Heart right ventricle (tissue), 16 donors: ENCODE measurements at regions not wholly inside any gene's neighbourhood (a gene's known extent, or its start where the extent isn't known, plus 50 kb on each side); places are given as distances from the start of the nearest gene placed in this dataset.

Experiments
- ATAC-seq, 8 donors: fragments of 200-7000 bp; cut with Tn5 transposase; one replicate each; pipeline ENCODE4 v1.9.1; 2020; ENCODE audit warnings: mild to moderate bottlenecking in 8 of 8, moderate library complexity in 8 of 8, moderate number of reproducible peaks in 1 of 8
- DNase-seq, 2 donors: peaks; one replicate each; pipeline ENCODE4 v3.0.0-alpha.2; 2020
- H3K27ac ChIP-seq, 10 donors: fragments of 200-600 bp; sonication (generic) in 2 of 10; one replicate each; pipeline versions ENCODE4 v1.5.0 to v1.8.0; 2020 to 2022; ENCODE audit warnings: mild to moderate bottlenecking in 3 of 10
- H3K27me3 ChIP-seq, 7 donors: fragments of 200-600 bp; one replicate each; pipeline ENCODE4 v1.8.0; 2021 to 2022; ENCODE audit warnings: mild to moderate bottlenecking in 2 of 7
- H3K36me3 ChIP-seq, 9 donors: fragments of 200-600 bp; sonication (generic) in 1 of 9; one replicate each; pipeline versions ENCODE4 v1.5.0 to v1.8.0; 2020 to 2022; ENCODE audit warnings: mild to moderate bottlenecking in 2 of 9
- H3K4me1 ChIP-seq, 9 donors: fragments of 200-600 bp; sonication (generic) in 1 of 9; one replicate each; pipeline versions ENCODE4 v1.5.0 to v1.8.0; 2020 to 2022; ENCODE audit warnings: mild to moderate bottlenecking in 4 of 9
- H3K4me3 ChIP-seq, 10 donors: fragments of 200-600 bp; sonication (generic) in 2 of 10; one replicate each; pipeline versions ENCODE4 v1.5.0 to v1.8.0; 2020 to 2022; ENCODE audit warnings: mild to moderate bottlenecking in 7 of 10, moderate library complexity in 2 of 10
- H3K9me3 ChIP-seq, 11 donors: fragments of 200-600 bp in 10 of 11; sonication (generic) in 2 of 11; one replicate each; pipeline versions ENCODE4 v1.5.0 to v1.8.0; 2013 to 2022; ENCODE audit warnings: mild to moderate bottlenecking in 2 of 11, control low read depth in 1 of 11, moderate library complexity in 1 of 11
- CTCF ChIP-seq, 9 donors: fragments of 200-600 bp; sonication (generic) in 2 of 9; IDR thresholded peaks; one replicate each; pipeline versions ENCODE4 v1.5.0 to v1.8.0; 2021 to 2022; ENCODE audit warnings: antibody characterized with exemption in 9 of 9, mild to moderate bottlenecking in 5 of 9, moderate library complexity in 1 of 9
- WGBS, 2 donors: extraction: QIAGEN DNeasy Blood & Tissue Kit; methylation state at CpG; one replicate each; pipeline ENCODE4 v1.1.7; 2013; ENCODE audit warnings: inconsistent platforms in 1 of 2; 5-methylcytosine and 5-hydroxymethylcytosine counted together
- intact Hi-C, 10 donors: fragments of 100-400 bp; cut with DNase I; formaldehyde crosslinking; loops; one replicate each; pipeline versions ENCODE4 v1.11.1 to v1.14.2; 2022
- donor health status: Arrhythmogenic right ventricular cardiomyopathy.
- donor health status: ischemic (EF 13 %, LVEDD 7.1; RV severe dilation, severe dysfunction).
- donor health status: healthy with polysubstance abuse.
- donor health status: DM: no; HTN: yes; CAD: no.
- donor health status: DM: no; HTN: no; CAD: no.
- donor health status: ischemic (EF 25% LVEDD 6.9; RV normal size, moderate dysfunction).
- donor health status: ischemic (EF 25% LVEDD 5.7; RV mildly dilated, moderate dysfunction).
- donor health status: healthy.
- donor health status: DM: yes; HTN: yes; CAD: no.
- donor health status: Ischemic cardiomyopathy.
- donor health status: ischemic (EF 35%, LVEDD 5.7; RV mildly dilated, moderate dysfunction).
- donor health status: nonischemic (EF 11% LVEDD 7.7; RV severe dilation, severe dysfunction).
- donor health status: DM: yes; HTN: yes; CAD: no.
- donor health status: PGD.
- donor health status: ischemic (EF 29% LVEDD 5.4; RV normal size, mild dysfunction).
- donor health status: nonischemic (EF 23%, LVEDD 6.1; RV moderate dilation, normal function).

GRCh38 chr2:21812766-21813165 lies 689.0 kb downstream of the TDRD15 start:
- Histone ChIP-seq H3K36me3 (no peaks in the 10 kb centered on the region), H3K27ac (no peak overlapping the region), H3K9me3 (no peaks in the 10 kb centered on the region), H3K4me1 (no peaks in the 10 kb centered on the region), H3K27me3 (no peaks in the 10 kb centered on the region), H3K4me3 (no peak overlapping the region)
- WGBS, 2 donors: 76 to 92% methylated on average over 1 of the region's 1 CpG
- intact Hi-C loops: no loop called here
- ATAC-seq (no peak), DNase-seq (no peak)
- no peak for TF ChIP-seq CTCF (IDR thresholded peaks at IDR 0.05)

GRCh38 chr2:21814588-21815149 lies 690.9 kb downstream of the TDRD15 start:
- H3K36me3 ChIP-seq: no peaks in the 10 kb centered on the region
- no peak overlapping the region for H3K4me3 ChIP-seq
- no peaks in the 10 kb centered on the region for H3K27me3 ChIP-seq
- H3K9me3 ChIP-seq: no peaks in the 10 kb centered on the region
- WGBS, 2 donors: 76 to 77% methylated on average over 4 of the region's 4 CpGs
- DNase-seq: no peak
- ATAC-seq: no peak
- H3K27ac ChIP-seq: no peak overlapping the region
- intact Hi-C loops: no loop called here
- TF ChIP-seq CTCF (IDR thresholded peaks at IDR 0.05): no peak
- H3K4me1 ChIP-seq: no peaks in the 10 kb centered on the region

GRCh38 chr2:21818212-21818795 lies 694.5 kb downstream of the TDRD15 start:
- no peak overlapping the region for H3K4me3 ChIP-seq
- DNase-seq (no peak), ATAC-seq (no peak)
- H3K4me1 ChIP-seq: peaks cover 0 to 8% (median 0%) of the 10 kb centered on the region in 9 donors
- WGBS, 2 donors: 78 to 82% methylated on average over 7 of the region's 7 CpGs
- TF ChIP-seq CTCF (IDR thresholded peaks at IDR 0.05): no peak
- no peak overlapping the region for H3K27ac ChIP-seq
- no peaks in the 10 kb centered on the region for H3K9me3 ChIP-seq
- no peaks in the 10 kb centered on the region for H3K36me3 ChIP-seq
- no peaks in the 10 kb centered on the region for H3K27me3 ChIP-seq
- intact Hi-C loops: no loop called here

- 86 to 95% methylated on average over 2 of the region's 2 CpGs for WGBS, 2 donors
- intact Hi-C loops: no loop called here
- no peaks in the 10 kb centered on the region for H3K27me3 ChIP-seq
- no peak overlapping the region for H3K27ac ChIP-seq
- no peak overlapping the region for H3K4me3 ChIP-seq
- no peak for TF ChIP-seq CTCF (IDR thresholded peaks at IDR 0.05)
- no peaks in the 10 kb centered on the region for H3K36me3 ChIP-seq
- H3K4me1 ChIP-seq: peaks cover 0 to 8% (median 0%) of the 10 kb centered on the region in 9 donors
- H3K9me3 ChIP-seq: no peaks in the 10 kb centered on the region
- DNase-seq (no peak), ATAC-seq (no peak)
Measured at GRCh38 chr2:21819454-21819853, 695.7 kb downstream of the TDRD15 start.
